Skin epidermis (tissue), 12 donors: ENCODE measurements at regions not wholly inside any gene's neighbourhood (a gene's known extent, or its start where the extent isn't known, plus 50 kb on each side); places are given as distances from the start of the nearest gene placed in this dataset.

Experiments used
- H3K27ac ChIP-seq, 21 experiments: fragments of 200-600 bp; sonication (generic) in 11 of 21; one replicate each; pipeline ENCODE4 v1.5.0; 2020; ENCODE audit warnings: mild to moderate bottlenecking in 3 of 21, inconsistent platforms in 2 of 21, moderate library complexity in 2 of 21
- H3K4me3 ChIP-seq, 7 experiments: fragments of 200-600 bp; sonication (generic) in 2 of 7; one replicate each; pipeline ENCODE4 v1.5.0; 2020; ENCODE audit warnings: inconsistent platforms in 2 of 7, mild to moderate bottlenecking in 2 of 7, moderate library complexity in 1 of 7

DNA sequence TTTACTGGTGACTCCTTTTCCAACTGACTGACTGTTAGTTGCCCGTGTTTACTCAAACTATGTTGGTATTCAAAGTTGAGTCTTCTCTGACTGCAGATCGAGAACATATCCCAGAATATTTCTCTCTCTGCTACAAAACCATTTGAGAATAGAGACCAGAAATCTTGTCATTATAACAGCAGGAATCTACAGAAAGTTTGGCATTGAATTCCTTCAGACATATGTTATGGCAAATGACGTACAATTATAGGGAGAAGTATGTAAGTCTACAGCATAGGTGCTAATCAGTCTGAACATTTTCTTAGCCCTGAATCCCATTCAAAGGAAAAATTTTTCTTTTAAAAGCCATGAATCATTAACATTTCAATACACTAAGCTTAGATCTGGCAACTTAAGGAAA, 239.8 kb upstream of the SOX9 start:
- Histone ChIP-seq H3K27ac (no peak overlapping the region), H3K4me3 (no peak overlapping the region)

DNA sequence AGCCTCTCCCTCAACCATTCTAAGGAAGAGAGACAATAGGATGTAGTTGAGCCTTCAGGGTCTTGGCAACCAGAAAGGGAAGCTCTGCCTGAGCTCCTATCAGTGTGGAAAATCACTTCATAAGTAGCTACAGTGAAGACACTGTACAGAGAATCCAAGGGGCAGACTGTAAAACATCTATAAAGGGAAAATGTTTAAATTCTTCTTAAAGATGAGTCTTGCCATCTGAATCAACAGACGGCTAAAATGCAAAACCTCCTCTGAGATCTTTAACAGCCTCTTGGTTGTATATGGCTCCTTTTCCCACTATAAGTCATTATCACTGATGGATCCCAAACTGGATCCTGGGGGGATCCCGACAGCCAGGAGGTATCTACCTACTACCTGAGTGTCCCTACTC, 239.2 kb upstream of the SOX9 start:
- H3K27ac ChIP-seq, result no peak overlapping the region

DNA sequence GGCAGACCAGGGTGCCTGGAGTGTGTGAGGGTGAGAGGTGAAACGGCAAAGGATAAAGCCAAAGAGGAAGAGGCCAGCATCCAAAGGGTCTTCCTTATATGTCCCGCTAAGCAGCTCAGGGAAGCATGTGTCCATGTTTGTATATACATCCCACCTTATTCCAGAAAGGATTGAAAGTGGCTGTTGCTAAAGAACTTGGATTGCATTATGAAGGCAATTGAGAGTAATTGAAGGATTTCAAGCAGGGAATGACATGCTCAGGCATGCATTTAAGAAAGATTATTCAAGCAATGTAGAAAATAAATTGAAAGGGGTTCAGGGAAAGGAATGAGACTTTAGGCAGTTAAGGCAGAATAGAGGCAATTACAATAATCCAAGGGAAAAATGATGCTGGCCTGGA, 237.6 kb upstream of the SOX9 start:
- H3K4me3 ChIP-seq, result no peak overlapping the region
- H3K27ac ChIP-seq, result no peak overlapping the region

More for the DNA sequence above, 239.2 kb upstream of the SOX9 start:
- no peak overlapping the region for H3K4me3 ChIP-seq

DNA sequence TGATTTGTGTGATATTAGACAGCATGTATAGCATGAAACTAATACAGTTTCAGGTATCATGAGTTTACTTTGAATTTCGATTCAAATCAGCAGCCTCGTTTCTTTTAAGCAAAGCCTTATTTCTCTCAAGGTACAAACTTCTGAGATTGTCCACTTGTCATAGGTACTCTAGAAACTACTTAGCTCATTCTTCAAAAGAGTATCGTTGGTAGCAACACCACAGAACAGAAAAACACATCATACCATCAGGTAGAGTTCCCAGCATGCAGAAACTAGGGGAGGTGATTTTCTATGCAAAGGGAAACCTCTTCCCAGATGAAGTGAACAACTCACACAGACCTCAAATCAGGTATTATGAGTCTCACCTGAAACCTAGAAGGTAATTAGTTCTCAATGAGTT, 237.0 kb upstream of the SOX9 start:
- Histone ChIP-seq H3K4me3 (no peak overlapping the region), H3K27ac (no peak overlapping the region)

DNA sequence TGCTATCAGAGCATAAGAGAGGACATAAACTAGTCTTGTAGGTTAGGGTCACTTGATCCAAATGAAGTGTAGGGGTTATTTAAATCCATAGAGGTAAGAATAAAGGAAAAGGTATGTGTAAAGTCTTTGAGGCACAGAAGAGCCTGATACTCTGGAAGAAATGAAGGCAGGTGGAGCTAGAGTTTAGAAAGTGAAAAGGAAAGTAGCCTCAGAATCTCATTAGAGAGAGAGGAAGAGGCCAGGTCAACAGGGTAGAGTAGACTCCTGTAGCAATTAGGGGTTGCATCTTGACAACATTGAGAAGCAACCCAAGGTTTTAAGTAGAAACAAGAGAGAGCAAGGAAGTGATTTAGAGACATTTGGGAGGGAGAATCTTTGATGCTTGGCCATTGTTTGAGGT, 235.2 kb upstream of the SOX9 start:
- no peak overlapping the region for H3K27ac ChIP-seq
- no peak overlapping the region for H3K4me3 ChIP-seq

DNA sequence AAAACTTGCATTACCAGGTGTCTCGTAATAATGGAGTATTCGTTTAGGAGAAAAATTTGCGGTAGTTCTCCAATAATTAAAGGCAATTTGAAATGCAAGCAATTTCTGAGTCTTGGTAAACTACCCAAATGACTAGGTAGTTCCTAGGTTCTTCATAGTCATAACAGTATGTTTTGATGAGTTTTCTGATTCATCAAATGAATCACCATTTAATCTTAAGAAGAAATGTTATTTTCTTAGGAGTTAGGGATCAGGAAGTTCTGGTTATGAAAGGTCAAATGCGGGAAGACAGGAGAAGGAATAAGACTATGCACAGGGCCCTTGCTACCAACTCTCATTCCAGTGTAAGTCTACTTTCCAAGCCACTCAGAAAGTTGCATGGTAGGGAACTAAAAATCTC, 221.5 kb upstream of the SOX9 start:
- Histone ChIP-seq H3K4me3 (no peak overlapping the region), H3K27ac (no peak overlapping the region)

DNA sequence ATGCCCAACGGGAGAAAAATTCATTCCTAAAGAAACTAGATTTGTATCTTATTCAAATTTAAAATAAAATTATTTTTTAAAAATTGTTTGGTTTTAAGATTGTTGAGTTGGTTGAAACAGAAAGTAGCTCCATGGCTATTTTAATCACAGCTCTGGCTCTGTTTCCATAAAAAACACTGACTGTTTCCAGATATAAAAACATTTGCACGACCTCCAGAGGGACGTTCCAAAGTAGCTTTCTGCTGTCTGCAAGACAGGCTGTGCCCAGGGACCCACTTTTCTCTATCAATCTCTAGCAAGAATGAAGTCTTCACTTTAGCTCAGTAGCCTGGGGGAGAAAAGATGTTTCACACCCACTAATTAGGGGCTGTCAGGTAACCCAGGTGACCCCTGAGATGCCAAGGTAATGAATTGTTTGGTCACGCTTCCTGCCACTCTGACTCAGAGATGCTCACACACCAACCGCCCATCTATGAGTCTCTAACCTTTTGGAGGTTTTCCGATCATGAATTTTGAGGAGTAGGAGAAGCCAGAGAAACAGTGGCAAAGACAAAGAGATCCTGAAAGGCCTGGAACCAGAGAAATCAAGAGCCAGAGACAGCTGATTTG, 220.1 kb upstream of the SOX9 start:
- H3K4me3 ChIP-seq, result no peak overlapping the region
- no peak overlapping the region for H3K27ac ChIP-seq

DNA sequence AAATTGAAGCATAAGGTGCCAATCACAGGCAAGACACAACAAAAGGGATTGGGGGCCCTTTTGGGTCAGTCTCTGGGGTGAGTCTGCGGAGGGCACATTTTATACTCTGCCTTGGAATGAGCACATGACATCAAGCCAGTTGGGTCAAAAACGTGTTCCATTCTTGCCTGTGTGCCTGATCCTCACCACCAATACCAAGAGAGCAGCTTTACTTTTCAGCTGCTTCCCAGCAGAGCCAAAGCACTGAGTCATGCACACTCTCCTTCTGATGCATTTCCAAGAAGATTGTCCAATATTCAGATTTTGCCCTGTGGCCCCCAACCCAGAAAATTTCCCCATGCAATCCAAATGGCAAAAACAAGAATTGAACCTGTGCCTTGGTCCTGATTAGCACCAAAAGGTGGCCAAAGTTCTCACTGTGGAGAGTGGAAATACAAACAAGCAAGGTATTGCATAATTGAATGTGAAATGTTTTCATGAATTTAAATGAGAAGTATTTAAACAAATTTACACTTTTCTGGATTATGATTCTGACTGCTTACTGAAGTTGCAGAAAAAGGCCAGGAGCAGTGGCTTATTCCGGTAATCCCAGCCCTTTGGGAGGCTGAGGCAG, 217.8 kb upstream of the SOX9 start:
- no peak overlapping the region for H3K4me3 ChIP-seq

DNA sequence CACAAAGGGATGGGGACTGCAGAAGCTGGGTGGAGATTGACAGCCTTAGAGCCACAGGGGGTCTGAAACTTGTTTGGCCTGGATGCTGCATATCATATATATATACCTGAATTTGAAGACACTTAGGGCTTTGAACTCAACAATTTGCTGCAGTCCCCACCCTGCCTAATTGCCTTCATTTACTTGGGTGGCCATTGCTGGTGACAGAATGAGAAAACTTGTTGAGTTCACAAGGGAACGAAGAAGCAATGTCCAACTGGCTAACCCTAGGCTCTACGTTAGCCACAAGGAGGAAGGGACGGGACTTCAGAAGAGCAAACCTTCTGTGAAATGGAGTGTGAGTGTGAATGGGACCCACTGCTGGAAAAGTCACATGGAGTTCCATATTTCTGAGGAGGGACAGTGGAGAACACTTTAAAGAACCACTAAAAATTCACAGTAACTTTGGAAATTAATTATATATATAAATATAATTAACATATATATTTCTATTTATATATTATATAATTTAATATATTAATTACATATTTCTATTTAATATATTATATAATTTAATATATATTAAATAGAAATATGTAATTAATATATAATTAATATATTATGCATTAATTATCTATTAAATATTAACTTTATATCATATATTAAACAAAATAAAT, 215.3 kb upstream of the SOX9 start:
- Histone ChIP-seq H3K27ac (no peak overlapping the region), H3K4me3 (no peak overlapping the region)

More for the DNA sequence above, 217.8 kb upstream of the SOX9 start:
- no peak overlapping the region for H3K27ac ChIP-seq

DNA sequence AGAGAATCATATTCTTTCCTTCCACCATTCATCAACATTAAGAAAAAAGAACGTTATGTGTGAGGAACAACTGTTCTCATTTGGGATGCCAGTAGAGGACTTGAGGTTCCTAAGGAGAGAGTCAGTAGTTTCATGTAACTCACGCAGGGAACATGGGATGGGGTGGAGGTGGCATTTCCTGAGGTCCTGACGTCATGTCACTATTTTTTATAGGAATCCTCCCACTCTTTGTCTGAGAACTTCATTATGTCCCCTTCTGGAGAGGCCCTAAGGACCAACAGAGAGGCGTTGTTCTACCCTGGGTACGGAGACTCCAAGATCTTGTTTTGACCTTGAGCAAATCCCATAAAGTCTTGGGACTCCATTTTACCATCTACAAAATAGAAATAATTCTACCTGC, 211.7 kb upstream of the SOX9 start:
- no peak overlapping the region for H3K4me3 ChIP-seq
- H3K27ac ChIP-seq, result no peak overlapping the region

DNA sequence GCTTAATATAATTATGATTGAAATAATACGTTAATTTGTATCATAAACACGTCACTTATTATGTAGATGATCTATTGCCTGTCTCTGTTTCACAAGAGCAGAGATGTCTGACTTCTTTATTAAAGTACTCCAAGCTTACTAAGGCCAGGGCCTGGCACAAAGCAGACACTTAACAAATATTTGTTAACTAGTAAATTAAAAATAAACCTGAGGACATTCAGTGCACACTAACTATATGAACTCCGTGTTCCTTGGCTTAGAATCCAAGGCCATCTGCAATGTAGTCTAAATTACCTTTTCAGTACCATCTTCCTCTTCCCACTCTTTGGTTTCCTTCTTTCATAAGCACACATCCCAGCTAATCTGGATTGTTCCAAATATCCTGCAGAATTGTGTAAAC, 210.8 kb upstream of the SOX9 start:
- Histone ChIP-seq H3K4me3 (no peak overlapping the region), H3K27ac (no peak overlapping the region)

DNA sequence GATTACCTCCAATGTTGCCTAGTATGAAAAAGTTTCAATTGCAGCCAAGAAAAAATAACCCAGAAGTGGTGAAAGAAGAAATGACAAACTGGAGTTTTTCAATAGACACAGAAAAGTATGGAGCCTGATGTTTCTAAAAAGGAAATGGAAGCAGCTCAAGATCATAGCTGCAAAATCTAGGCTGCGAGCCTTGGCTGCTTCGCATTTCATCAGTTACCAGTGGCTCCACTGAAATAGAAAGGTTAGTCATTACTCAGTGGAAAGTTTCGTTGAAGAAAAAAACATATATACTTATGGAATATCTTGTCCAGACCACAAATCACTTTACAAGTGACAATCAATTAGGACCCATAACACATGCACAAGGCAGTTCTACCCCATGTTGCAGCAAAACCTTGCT, 206.8 kb upstream of the SOX9 start:
- Histone ChIP-seq H3K27ac (no peak overlapping the region), H3K4me3 (no peak overlapping the region)

DNA sequence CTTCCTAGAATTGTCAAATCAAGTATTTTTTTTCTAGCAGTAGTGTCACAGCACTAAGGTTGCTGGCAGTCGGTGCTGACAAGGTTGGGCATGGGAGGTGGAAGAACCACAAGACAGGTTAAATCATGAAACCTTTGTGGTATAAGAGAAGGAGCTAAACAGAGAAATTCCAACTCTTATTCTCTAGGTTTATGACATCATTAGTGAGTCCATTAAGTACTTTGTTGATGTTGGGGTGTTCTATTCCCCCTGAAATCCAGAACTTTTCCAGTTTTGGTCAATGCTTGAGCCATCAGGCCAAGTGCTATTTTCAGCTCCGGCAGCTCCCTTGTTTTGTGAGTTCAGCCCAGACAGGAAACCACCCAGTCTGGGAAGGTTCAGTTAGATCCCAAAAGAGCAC, 206.0 kb upstream of the SOX9 start:
- Histone ChIP-seq H3K4me3 (no peak overlapping the region), H3K27ac (no peak overlapping the region)

DNA sequence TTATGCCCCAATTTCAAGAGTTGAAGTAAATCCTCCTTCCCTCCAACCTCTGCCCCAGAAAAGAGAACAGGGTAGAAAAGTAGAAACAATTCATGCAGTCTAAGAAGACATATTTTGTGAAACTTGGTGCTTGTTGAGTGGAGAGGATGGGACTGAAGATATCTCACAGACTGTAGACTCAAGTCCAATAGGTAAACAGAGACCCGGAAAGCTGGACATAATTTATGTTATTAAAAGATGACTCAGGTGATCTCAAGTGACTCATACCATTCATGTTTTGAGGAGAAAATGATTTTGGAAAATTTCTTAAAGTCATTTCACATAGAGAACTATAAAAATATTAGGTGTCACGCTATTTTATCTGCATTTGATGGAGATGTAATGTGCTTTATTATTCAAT, 203.1 kb upstream of the SOX9 start:
- Histone ChIP-seq H3K4me3 (no peak overlapping the region), H3K27ac (no peak overlapping the region)

DNA sequence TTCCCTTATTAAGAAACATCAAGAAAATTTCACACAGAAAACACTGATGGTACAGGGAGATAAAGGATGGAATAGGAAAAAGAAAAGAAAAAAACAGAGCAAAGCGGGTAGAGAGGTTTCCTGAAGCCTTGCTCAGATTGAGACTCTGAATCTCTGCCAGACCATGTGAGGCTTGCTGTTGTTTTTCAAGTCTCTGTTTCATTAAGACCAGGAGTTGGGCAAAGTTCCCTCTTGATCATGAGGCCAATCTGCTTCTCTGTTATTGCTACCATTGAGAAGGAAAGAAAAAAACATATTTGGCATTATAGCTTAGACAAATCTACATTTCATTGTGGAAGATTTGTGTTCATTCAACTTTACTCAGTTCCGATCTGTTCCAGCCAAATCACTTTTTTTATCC, 201.6 kb upstream of the SOX9 start:
- H3K27ac ChIP-seq, result no peak overlapping the region
- H3K4me3 ChIP-seq, result no peak overlapping the region

DNA sequence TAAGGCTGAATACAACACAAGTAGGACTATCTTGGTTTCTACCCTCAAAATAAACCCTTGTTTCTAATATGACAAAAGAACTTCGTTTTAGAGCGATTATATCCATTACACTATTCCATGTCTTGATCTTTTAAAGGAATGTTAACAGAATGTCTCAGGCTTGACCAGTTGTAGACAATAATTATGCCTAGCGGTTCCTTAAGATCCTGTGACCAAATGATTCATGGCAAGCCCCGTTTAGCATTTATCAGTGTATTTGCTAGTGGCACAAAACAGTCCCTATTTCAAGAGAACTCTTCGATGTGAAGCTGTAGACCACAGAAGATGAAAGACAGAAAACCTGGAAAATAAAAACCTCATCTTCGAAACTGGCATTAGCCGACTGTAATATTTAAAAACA, 200.9 kb upstream of the SOX9 start:
- H3K27ac ChIP-seq, result peak overlapping the region in 1 of 21 experiments; percentile 16

DNA sequence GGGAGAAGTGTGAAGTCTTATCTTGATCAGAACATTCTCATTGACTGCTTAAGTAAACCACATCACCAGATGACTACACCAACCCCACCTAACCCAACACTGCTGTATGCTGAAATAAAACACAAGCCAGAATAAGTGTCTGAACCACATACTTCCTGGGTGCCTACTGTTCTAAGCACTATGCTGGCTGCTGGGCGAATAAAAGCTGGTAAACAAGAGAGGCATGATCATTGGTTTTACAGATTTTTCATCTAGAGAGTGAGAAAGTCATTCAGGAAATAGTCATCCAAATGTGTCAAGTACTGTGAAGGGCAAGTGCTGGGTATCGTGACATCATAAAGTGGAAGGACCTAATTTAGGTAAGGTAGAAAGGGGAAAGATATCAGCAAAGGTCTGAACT, 199.0 kb upstream of the SOX9 start:
- no peak overlapping the region for H3K4me3 ChIP-seq
- no peak overlapping the region for H3K27ac ChIP-seq

More for the DNA sequence above, 200.9 kb upstream of the SOX9 start:
- H3K4me3 ChIP-seq, result no peak overlapping the region

DNA sequence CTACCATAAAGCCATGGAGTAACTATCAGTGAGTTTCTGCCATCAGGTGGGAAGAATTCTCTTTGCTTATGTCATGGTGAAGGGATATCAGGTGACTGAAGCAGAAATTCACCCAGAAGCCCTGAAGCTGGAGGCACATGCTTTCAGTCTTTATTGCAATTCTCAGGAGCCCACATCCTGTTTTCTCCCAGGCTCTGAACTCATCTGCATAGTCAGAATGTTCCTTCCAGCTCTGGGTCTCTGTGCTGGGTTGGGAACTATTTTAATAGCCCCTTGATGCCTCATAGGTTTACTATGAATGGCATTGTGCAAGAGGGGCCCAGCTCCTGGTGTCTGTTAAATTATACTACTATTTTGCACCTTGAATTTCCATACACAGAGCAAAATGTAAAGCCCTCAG, 198.4 kb upstream of the SOX9 start:
- Histone ChIP-seq H3K27ac (no peak overlapping the region), H3K4me3 (no peak overlapping the region)

DNA sequence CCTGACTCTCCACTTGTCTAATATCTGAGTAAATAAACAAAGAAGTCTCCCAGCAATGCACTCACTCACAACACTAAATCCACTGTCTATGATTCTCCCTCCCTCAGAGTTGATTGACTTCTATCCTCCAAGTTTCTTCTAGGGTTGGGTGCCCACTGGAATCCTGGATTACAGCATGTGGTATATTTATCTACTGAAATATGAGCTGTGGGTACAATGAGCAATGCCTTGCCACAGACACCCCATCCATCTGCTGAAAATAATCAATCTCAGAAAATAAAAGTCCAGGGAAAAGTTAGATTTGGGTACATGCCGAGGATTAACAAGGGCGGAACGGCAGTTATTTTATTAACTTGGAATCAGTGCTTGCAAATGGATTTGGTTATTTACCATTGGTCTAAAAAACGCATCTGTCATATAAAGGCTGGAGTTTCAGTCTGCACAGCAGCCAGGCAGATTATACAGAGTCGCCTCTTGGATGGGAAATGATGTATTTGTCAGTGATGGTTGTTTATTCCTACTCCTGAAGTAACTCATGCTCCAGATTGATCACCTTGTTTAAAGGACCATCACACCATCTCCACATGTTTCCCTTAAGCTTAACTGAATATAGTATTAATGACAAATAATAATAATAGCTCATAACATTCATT, 193.9 kb upstream of the SOX9 start:
- H3K4me3 ChIP-seq, result no peak overlapping the region
- H3K27ac ChIP-seq, result no peak overlapping the region

DNA sequence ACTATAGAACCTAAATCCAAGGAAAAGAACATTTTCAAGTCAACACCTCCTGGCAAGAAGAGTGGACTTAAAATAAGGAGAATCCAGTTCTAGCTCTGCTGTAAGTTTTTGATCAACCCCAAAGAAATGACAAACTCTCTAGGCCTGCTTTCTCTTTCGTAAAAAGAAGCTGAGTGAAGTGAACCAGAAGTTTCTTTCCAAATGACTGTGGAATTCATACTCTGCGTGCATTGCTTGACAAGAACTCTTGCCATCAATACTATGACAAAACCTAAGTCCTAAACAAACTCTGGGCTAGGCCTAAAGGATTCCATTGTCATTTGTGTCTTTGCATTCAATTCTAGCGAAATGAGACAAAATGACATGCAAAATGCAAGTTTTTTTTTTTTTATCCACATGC, 187.5 kb upstream of the SOX9 start:
- H3K27ac ChIP-seq, result no peak overlapping the region

DNA sequence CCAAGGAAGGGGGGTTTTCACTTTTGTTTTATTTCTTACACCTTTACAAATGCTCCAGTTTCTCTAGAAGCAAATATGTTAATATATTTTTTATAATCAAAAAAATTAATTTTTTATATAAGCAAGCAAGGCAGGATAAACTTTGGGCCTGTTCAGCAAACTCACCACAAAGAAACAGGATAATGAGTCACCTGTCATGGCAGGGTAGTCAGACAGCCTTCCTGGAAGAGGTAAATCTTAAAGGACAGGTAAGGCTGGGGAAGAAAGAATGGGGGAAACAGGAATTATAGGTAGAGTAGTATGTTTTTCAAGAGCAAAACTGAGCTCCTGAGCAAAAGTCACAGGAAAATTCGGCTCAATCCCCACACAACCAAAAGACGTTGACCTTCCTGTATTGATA, 186.3 kb upstream of the SOX9 start:
- H3K4me3 ChIP-seq, result no peak overlapping the region
- no peak overlapping the region for H3K27ac ChIP-seq

More for the DNA sequence above, 187.5 kb upstream of the SOX9 start:
- H3K4me3 ChIP-seq, result no peak overlapping the region
